ENCODE measurements at regions not wholly inside any gene's neighbourhood (a gene's known extent, or its start where the extent isn't known, plus 50 kb on each side); places are given as distances from the start of the nearest gene placed in this dataset.
"Not testable (repeated sequence)": the region's sequence is repeated elsewhere in the genome, so short reads cannot be mapped to it uniquely, and the experiment has no call there.

GRCh38 chr6:145091586-145092142 lies 643.7 kb downstream of the EPM2A start:
- H2AFZ ChIP-seq (ENCODE audit: low read length) = no peak overlapping the region
- no peaks in the 10 kb centered on the region for H3K9me2 ChIP-seq (replicated peaks; ENCODE audit: insufficient read depth, low read length)
- no peaks in the 10 kb centered on the region for H3K79me2 ChIP-seq (ENCODE audit: low read length)
- no peak overlapping the region for H3K4me3 ChIP-seq (ENCODE audit: low read length)
- H3K4me1 ChIP-seq (ENCODE audit: low read length) = peaks cover 8% of the 10 kb centered on the region
- DNase-seq = no peak
- no peak overlapping the region for H3K27ac ChIP-seq (ENCODE audit: low read length)
- H3K4me2 ChIP-seq (ENCODE audit: low read depth, low read length, poor library complexity, severe bottlenecking) = no peak overlapping the region
- no peaks in the 10 kb centered on the region for H4K20me1 ChIP-seq (ENCODE audit: insufficient read depth, low read depth, low read length)
- no peak overlapping the region for H3K9ac ChIP-seq (ENCODE audit: low read length)
- H3K9me3 ChIP-seq (ENCODE audit: low read length) = no peaks in the 10 kb centered on the region
- H3K27me3 ChIP-seq (ENCODE audit: low read length) = no peaks in the 10 kb centered on the region
- H3K36me3 ChIP-seq (ENCODE audit: insufficient read depth, low read length) = no peaks in the 10 kb centered on the region

- no peak for DNase-seq
- no peak overlapping the region for H3K4me3 ChIP-seq (ENCODE audit: low read length)
- H3K9me3 ChIP-seq (ENCODE audit: low read length) = no peaks in the 10 kb centered on the region
- no peaks in the 10 kb centered on the region for H4K20me1 ChIP-seq (ENCODE audit: insufficient read depth, low read depth, low read length)
- H2AFZ ChIP-seq (ENCODE audit: low read length) = no peak overlapping the region
- H3K27ac ChIP-seq (ENCODE audit: low read length) = no peak overlapping the region
- peaks cover 8% of the 10 kb centered on the region for H3K4me1 ChIP-seq (ENCODE audit: low read length)
- no peak overlapping the region for H3K9ac ChIP-seq (ENCODE audit: low read length)
- H3K9me2 ChIP-seq (replicated peaks; ENCODE audit: insufficient read depth, low read length) = no peaks in the 10 kb centered on the region
- no peaks in the 10 kb centered on the region for H3K27me3 ChIP-seq (ENCODE audit: low read length)
- H3K79me2 ChIP-seq (ENCODE audit: low read length) = no peaks in the 10 kb centered on the region
- H3K36me3 ChIP-seq (ENCODE audit: insufficient read depth, low read length) = no peaks in the 10 kb centered on the region
- no peak overlapping the region for H3K4me2 ChIP-seq (ENCODE audit: low read depth, low read length, poor library complexity, severe bottlenecking)
Observed at GRCh38 chr6:145092554-145092953, 642.8 kb downstream of the EPM2A start.

GRCh38 chr6:145093226-145093625 lies 642.1 kb downstream of the EPM2A start:
- peaks cover 8% of the 10 kb centered on the region for H3K4me1 ChIP-seq (ENCODE audit: low read length)
- H3K79me2 ChIP-seq (ENCODE audit: low read length) = no peaks in the 10 kb centered on the region
- H3K9me3 ChIP-seq (ENCODE audit: low read length) = no peaks in the 10 kb centered on the region
- H2AFZ ChIP-seq (ENCODE audit: low read length) = no peak overlapping the region
- H3K4me2 ChIP-seq (ENCODE audit: low read depth, low read length, poor library complexity, severe bottlenecking) = no peak overlapping the region
- DNase-seq = no peak
- H4K20me1 ChIP-seq (ENCODE audit: insufficient read depth, low read depth, low read length) = no peaks in the 10 kb centered on the region
- no peaks in the 10 kb centered on the region for H3K27me3 ChIP-seq (ENCODE audit: low read length)
- H3K36me3 ChIP-seq (ENCODE audit: insufficient read depth, low read length) = no peaks in the 10 kb centered on the region
- H3K27ac ChIP-seq (ENCODE audit: low read length) = no peak overlapping the region
- no peak overlapping the region for H3K4me3 ChIP-seq (ENCODE audit: low read length)
- no peak overlapping the region for H3K9ac ChIP-seq (ENCODE audit: low read length)
- H3K9me2 ChIP-seq (replicated peaks; ENCODE audit: insufficient read depth, low read length) = no peaks in the 10 kb centered on the region

GRCh38 chr6:145096846-145097245 lies 638.5 kb downstream of the EPM2A start:
- no peaks in the 10 kb centered on the region for H3K79me2 ChIP-seq (ENCODE audit: low read length)
- no peaks in the 10 kb centered on the region for H3K4me1 ChIP-seq (ENCODE audit: low read length)
- H3K36me3 ChIP-seq (ENCODE audit: insufficient read depth, low read length) = no peaks in the 10 kb centered on the region

GRCh38 chr6:145098127-145098526 lies 637.2 kb downstream of the EPM2A start:
- not testable (repeated sequence) for H3K36me3 ChIP-seq (ENCODE audit: insufficient read depth, low read length); H3K27me3 ChIP-seq (ENCODE audit: low read length); H2AFZ ChIP-seq (ENCODE audit: low read length); H3K9me2 ChIP-seq (replicated peaks; ENCODE audit: insufficient read depth, low read length); H3K79me2 ChIP-seq (ENCODE audit: low read length); H3K9ac ChIP-seq (ENCODE audit: low read length); DNase-seq; H4K20me1 ChIP-seq (ENCODE audit: insufficient read depth, low read depth, low read length); H3K4me3 ChIP-seq (ENCODE audit: low read length); H3K4me1 ChIP-seq (ENCODE audit: low read length); H3K27ac ChIP-seq (ENCODE audit: low read length); H3K9me3 ChIP-seq (ENCODE audit: low read length); H3K4me2 ChIP-seq (ENCODE audit: low read depth, low read length, poor library complexity, severe bottlenecking)

More at GRCh38 chr6:145096846-145097245, 638.5 kb downstream of the EPM2A start:
- Histone ChIP-seq H3K9me3 (ENCODE audit: low read length) (no peaks in the 10 kb centered on the region), H3K9ac (ENCODE audit: low read length) (no peak overlapping the region), H3K4me2 (ENCODE audit: low read depth, low read length, poor library complexity, severe bottlenecking) (no peak overlapping the region), H3K9me2 (replicated peaks; ENCODE audit: insufficient read depth, low read length) (no peaks in the 10 kb centered on the region), H2AFZ (ENCODE audit: low read length) (no peak overlapping the region), H3K27ac (ENCODE audit: low read length) (no peak overlapping the region), H3K27me3 (ENCODE audit: low read length) (no peaks in the 10 kb centered on the region), H3K4me3 (ENCODE audit: low read length) (no peak overlapping the region), H4K20me1 (ENCODE audit: insufficient read depth, low read depth, low read length) (no peaks in the 10 kb centered on the region)
- DNase-seq = no peak

GRCh38 chr6:145099713-145100112 lies 635.6 kb downstream of the EPM2A start:
- no peak for DNase-seq
- H3K36me3 ChIP-seq (ENCODE audit: insufficient read depth, low read length) = no peaks in the 10 kb centered on the region

GRCh38 chr6:145110109-145110508 lies 625.2 kb downstream of the EPM2A start:
- H3K36me3 ChIP-seq (ENCODE audit: insufficient read depth, low read length) = no peaks in the 10 kb centered on the region
- H2AFZ ChIP-seq (ENCODE audit: low read length) = no peak overlapping the region
- H3K27me3 ChIP-seq (ENCODE audit: low read length) = no peaks in the 10 kb centered on the region
- no peaks in the 10 kb centered on the region for H3K9me2 ChIP-seq (replicated peaks; ENCODE audit: insufficient read depth, low read length)
- DNase-seq = no peak
- H3K4me3 ChIP-seq (ENCODE audit: low read length) = no peak overlapping the region
- H3K79me2 ChIP-seq (ENCODE audit: low read length) = no peaks in the 10 kb centered on the region
- no peak overlapping the region for H3K4me2 ChIP-seq (ENCODE audit: low read depth, low read length, poor library complexity, severe bottlenecking)
- H3K9me3 ChIP-seq (ENCODE audit: low read length) = no peaks in the 10 kb centered on the region
- no peak overlapping the region for H3K9ac ChIP-seq (ENCODE audit: low read length)
- H4K20me1 ChIP-seq (ENCODE audit: insufficient read depth, low read depth, low read length) = no peaks in the 10 kb centered on the region
- H3K27ac ChIP-seq (ENCODE audit: low read length) = no peak overlapping the region
- H3K4me1 ChIP-seq (ENCODE audit: low read length) = no peaks in the 10 kb centered on the region

More at GRCh38 chr6:145099713-145100112, 635.6 kb downstream of the EPM2A start:
- Histone ChIP-seq H3K9me2 (replicated peaks; ENCODE audit: insufficient read depth, low read length) (no peaks in the 10 kb centered on the region), H3K4me1 (ENCODE audit: low read length) (no peaks in the 10 kb centered on the region), H2AFZ (ENCODE audit: low read length) (no peak overlapping the region), H3K4me3 (ENCODE audit: low read length) (no peak overlapping the region), H3K27me3 (ENCODE audit: low read length) (no peaks in the 10 kb centered on the region), H3K79me2 (ENCODE audit: low read length) (no peaks in the 10 kb centered on the region), H3K27ac (ENCODE audit: low read length) (no peak overlapping the region), H4K20me1 (ENCODE audit: insufficient read depth, low read depth, low read length) (no peaks in the 10 kb centered on the region), H3K9ac (ENCODE audit: low read length) (no peak overlapping the region), H3K9me3 (ENCODE audit: low read length) (no peaks in the 10 kb centered on the region), H3K4me2 (ENCODE audit: low read depth, low read length, poor library complexity, severe bottlenecking) (no peak overlapping the region)

- H3K79me2 ChIP-seq (ENCODE audit: low read length); H3K9ac ChIP-seq (ENCODE audit: low read length); DNase-seq; H2AFZ ChIP-seq (ENCODE audit: low read length); H3K9me2 ChIP-seq (replicated peaks; ENCODE audit: insufficient read depth, low read length); H3K4me3 ChIP-seq (ENCODE audit: low read length); H3K27ac ChIP-seq (ENCODE audit: low read length); H4K20me1 ChIP-seq (ENCODE audit: insufficient read depth, low read depth, low read length); H3K4me1 ChIP-seq (ENCODE audit: low read length); H3K4me2 ChIP-seq (ENCODE audit: low read depth, low read length, poor library complexity, severe bottlenecking); H3K36me3 ChIP-seq (ENCODE audit: insufficient read depth, low read length); H3K9me3 ChIP-seq (ENCODE audit: low read length); H3K27me3 ChIP-seq (ENCODE audit: low read length): not testable (repeated sequence)
Observed at GRCh38 chr6:145111407-145111806, 623.9 kb downstream of the EPM2A start.

- Histone ChIP-seq H3K4me3 (ENCODE audit: low read length) (no peak overlapping the region), H3K9ac (ENCODE audit: low read length) (no peak overlapping the region), H3K9me2 (replicated peaks; ENCODE audit: insufficient read depth, low read length) (no peaks in the 10 kb centered on the region), H3K4me1 (ENCODE audit: low read length) (no peaks in the 10 kb centered on the region), H2AFZ (ENCODE audit: low read length) (no peak overlapping the region), H3K4me2 (ENCODE audit: low read depth, low read length, poor library complexity, severe bottlenecking) (no peak overlapping the region), H3K27me3 (ENCODE audit: low read length) (no peaks in the 10 kb centered on the region), H3K36me3 (ENCODE audit: insufficient read depth, low read length) (no peaks in the 10 kb centered on the region), H3K27ac (ENCODE audit: low read length) (no peak overlapping the region), H3K79me2 (ENCODE audit: low read length) (no peaks in the 10 kb centered on the region), H3K9me3 (ENCODE audit: low read length) (no peaks in the 10 kb centered on the region), H4K20me1 (ENCODE audit: insufficient read depth, low read depth, low read length) (no peaks in the 10 kb centered on the region)
- DNase-seq = no peak
Observed at GRCh38 chr6:145112711-145113148, 622.6 kb downstream of the EPM2A start.
